Astrocyte of the cerebellum (primary cell): ENCODE measurements at regions not wholly inside any gene's neighbourhood (a gene's known extent, or its start where the extent isn't known, plus 50 kb on each side); places are given as distances from the start of the nearest gene placed in this dataset.
A peak's percentile ranks its signal among the peaks of the same experiment; 100 is the strongest.

Source experiments
- DNase-seq: peaks from one replicate; pipeline ENCODE4 v3.0.0-alpha.2; 2011; ENCODE audit warnings: low read depth
- H3K4me3 ChIP-seq: 2 replicates; pipeline ENCODE4 v1.5.1; 2011; ENCODE audit warnings: mild to moderate bottlenecking, low read depth, low read length, moderate library complexity
- CTCF ChIP-seq: IDR thresholded peaks from 2 replicates; pipeline ENCODE4 v1.5.1; 2012; ENCODE audit warnings: low read length, low read depth, moderate library complexity, mild to moderate bottlenecking; ENCODE audit errors: missing control alignments
- in situ Hi-C: cut with HindIII; loops from 2 replicates; pipeline ENCODE4 v1.10.0; 2017; ENCODE audit warnings: low sequenced_read_pairs

DNA sequence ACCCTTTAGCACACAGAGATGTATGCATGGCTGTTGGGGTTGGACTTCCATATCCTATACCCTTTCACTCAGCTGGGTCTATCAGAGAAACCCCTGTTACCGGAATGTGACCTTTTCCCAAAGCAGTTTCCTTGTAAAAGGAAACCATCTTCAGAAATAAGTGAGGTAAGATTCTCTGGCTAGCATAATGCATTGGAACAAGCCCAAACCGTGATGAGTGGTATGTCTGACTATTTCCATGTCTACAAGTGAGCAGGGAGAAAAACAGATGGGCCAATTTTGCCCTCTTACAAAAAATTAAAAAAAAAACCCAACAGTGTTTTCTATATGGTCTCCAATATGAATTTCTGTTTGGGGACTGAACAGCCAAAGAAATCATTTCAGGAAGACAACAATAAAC is 283.9 kb downstream of the SMARCA1 start:
- in situ Hi-C loops, result no loop called here
- H3K4me3 ChIP-seq, result no peak overlapping the region
- TF ChIP-seq CTCF, result no peak
- peak; percentile 39 for DNase-seq

- in situ Hi-C loops, result no loop called here
- TF ChIP-seq CTCF, result no peak
- no peak for DNase-seq
- H3K4me3 ChIP-seq, result no peak overlapping the region
Observed at GRCh38 chrX:129238011-129238410, 285.3 kb downstream of the SMARCA1 start.

- in situ Hi-C loops, result no loop called here
- TF ChIP-seq CTCF, result no peak
- no peak for DNase-seq
- no peak overlapping the region for H3K4me3 ChIP-seq
Observed at GRCh38 chrX:129235903-129236302, 287.4 kb downstream of the SMARCA1 start.

DNA sequence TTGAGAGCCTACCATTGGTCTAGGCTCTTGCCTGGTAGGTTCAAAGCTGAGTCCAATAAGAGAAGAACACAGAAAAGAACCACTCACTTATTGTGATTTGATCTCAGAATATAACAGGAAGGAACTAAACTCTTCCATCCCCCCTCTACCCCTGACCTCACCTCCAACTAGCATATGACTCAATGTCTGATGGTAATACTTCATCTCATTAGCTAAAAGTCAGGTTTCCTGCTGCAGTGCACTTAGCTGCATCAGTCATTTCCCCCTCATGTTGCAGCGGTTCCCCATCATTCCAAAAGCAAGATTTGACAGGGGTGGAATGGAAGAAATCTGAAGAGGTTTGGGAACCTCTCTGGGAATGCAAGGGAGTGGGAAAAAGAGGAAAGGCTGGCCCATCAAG is 289.5 kb downstream of the SMARCA1 start:
- no peak for DNase-seq
- no peak for TF ChIP-seq CTCF
- no peak overlapping the region for H3K4me3 ChIP-seq
- in situ Hi-C loops, result no loop called here

- no peak overlapping the region for H3K4me3 ChIP-seq
- in situ Hi-C loops, result no loop called here
- no peak for DNase-seq
- TF ChIP-seq CTCF, result no peak
Observed at GRCh38 chrX:129230850-129231512, 292.3 kb downstream of the SMARCA1 start.

GRCh38 chrX:129230168-129230567 is 293.1 kb downstream of the SMARCA1 start:
- no peak overlapping the region for H3K4me3 ChIP-seq
- no peak for TF ChIP-seq CTCF
- DNase-seq, result no peak
- in situ Hi-C loops, result no loop called here
